GM12865 (cell line): ENCODE measurements at regions not wholly inside any gene's neighbourhood (a gene's known extent, or its start where the extent isn't known, plus 50 kb on each side); places are given as distances from the start of the nearest gene placed in this dataset.

Experiments used
- DNase-seq: peaks from one replicate; pipeline ENCODE4 v3.0.0; 2010; ENCODE audit warnings: low read depth
- H3K4me3 ChIP-seq: 2 replicates; pipeline ENCODE4 v1.5.1; 2011; ENCODE audit warnings: mild to moderate bottlenecking, low read depth, low read length, control low read depth
- TF ChIP-seq, protein P1 (sequence below): IDR thresholded peaks from 2 replicates; pipeline ENCODE4 v1.5.1; 2011; ENCODE audit warnings: low read length, control low read depth, low read depth, inconsistent platforms; ENCODE audit not compliant: insufficient read depth; ENCODE audit errors: missing control alignments

GRCh38 chr15:79682285-79682684 is 214.5 kb downstream of the MTHFS start:
- DNase-seq: no peak
- no peak overlapping the region for H3K4me3 ChIP-seq
- TF ChIP-seq, protein P1, sequence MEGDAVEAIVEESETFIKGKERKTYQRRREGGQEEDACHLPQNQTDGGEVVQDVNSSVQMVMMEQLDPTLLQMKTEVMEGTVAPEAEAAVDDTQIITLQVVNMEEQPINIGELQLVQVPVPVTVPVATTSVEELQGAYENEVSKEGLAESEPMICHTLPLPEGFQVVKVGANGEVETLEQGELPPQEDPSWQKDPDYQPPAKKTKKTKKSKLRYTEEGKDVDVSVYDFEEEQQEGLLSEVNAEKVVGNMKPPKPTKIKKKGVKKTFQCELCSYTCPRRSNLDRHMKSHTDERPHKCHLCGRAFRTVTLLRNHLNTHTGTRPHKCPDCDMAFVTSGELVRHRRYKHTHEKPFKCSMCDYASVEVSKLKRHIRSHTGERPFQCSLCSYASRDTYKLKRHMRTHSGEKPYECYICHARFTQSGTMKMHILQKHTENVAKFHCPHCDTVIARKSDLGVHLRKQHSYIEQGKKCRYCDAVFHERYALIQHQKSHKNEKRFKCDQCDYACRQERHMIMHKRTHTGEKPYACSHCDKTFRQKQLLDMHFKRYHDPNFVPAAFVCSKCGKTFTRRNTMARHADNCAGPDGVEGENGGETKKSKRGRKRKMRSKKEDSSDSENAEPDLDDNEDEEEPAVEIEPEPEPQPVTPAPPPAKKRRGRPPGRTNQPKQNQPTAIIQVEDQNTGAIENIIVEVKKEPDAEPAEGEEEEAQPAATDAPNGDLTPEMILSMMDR: no peak

DNA sequence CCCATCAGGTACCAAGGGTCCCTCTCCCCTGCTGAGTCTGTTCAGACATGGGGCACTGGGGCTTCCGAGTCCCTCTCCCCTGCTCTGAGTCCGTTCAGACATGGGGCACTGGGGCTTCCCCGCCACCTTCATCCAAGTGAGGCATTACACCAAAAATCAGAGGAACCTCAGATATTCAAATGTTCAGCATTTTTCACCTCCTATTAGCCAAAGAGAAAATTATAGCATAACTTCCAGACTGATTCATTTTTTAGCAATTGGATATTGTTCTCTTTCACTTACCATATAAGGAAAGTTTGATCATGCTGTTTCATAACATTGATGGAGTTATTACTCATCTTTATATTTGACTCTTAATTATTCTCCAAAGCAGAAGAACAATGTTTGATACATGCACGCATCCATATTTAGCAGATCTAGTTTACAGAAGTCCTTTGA is 213.9 kb downstream of the MTHFS start:
- no peak for DNase-seq
- no peak overlapping the region for H3K4me3 ChIP-seq
- TF ChIP-seq, protein P1: no peak

DNA sequence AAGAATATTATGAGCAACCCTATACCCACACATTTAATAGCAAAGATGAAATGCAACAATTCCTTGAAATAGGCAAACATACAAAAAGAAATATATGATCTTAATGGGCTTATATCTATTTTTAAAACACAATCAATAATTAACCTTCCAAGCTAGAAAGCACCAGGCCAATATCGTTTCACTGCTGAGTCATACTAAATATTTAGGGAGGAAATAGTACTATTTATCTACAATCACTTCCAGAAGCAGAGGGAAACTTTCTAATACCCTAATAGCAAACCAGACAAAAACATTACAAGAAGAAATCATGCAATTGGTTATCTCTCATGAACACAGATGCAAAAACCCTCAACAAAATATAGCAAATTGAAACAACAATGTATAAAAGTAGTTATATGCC is 207.8 kb downstream of the MTHFS start:
- DNase-seq: no peak
- TF ChIP-seq, protein P1: no peak
- no peak overlapping the region for H3K4me3 ChIP-seq

DNA sequence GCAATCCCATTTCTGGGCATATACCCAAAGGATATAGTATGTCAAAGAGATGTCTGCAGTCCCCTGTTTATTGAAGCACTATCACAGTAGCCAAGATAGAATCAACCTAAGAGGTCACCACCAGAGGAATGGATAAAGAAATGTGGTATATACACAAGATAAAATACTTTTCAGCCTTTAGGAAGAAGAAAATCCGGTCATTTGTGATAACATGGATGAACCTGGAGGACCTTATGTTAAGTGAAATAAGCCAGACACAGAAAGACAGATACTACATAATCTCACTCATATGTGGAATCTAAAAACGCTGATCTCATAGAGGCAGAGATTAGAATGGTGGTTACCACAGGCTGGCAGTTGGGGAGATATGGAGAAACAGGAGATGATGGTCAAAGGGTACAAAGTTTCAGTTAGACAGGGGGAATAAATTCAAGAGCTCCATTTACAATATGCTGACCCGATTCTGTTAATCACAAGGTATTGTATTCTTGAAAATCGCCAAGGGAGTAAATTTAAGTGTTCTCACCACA is 195.8 kb downstream of the MTHFS start:
- DNase-seq: no peak
- TF ChIP-seq, protein P1: no peak
- H3K4me3 ChIP-seq: no peak overlapping the region

DNA sequence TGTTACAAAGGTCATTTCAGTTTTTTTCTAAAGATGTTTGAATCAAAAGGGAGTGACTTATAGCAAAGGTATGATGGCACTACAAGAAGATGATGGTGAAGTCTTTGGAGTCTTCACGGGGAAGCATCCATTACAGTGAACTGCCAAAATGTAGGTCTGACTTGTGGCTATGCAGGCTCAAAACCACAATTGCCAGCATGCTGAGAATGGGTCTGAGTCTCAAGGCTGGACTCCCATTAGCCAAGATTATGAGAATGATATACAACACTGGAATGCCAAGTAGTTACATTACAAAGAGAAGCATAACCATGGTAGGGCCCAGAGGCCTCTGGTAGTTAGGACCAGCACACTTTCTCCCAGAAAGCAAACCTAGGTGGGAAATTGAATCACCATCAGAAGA is 194.2 kb downstream of the MTHFS start:
- TF ChIP-seq, protein P1: no peak
- H3K4me3 ChIP-seq: no peak overlapping the region
- no peak for DNase-seq

- TF ChIP-seq, protein P1: no peak
- no peak overlapping the region for H3K4me3 ChIP-seq
Measured at GRCh38 chr15:79721256-79721655, 175.6 kb downstream of the MTHFS start.

GRCh38 chr15:79724312-79724711 is 172.5 kb downstream of the MTHFS start:
- TF ChIP-seq, protein P1: no peak
- DNase-seq: no peak
- no peak overlapping the region for H3K4me3 ChIP-seq

More at GRCh38 chr15:79721256-79721655, 175.6 kb downstream of the MTHFS start:
- DNase-seq: no peak
